Gastroesophageal sphincter (tissue), 4 donors: ENCODE measurements at regions not wholly inside any gene's neighbourhood (a gene's known extent, or its start where the extent isn't known, plus 50 kb on each side); places are given as distances from the start of the nearest gene placed in this dataset.

Experiments used
- ATAC-seq: fragments of 150-250 bp; one replicate; pipeline ENCODE4 v1.9.1; 2016; ENCODE audit warnings: mild to moderate bottlenecking, moderate library complexity
- H3K27ac ChIP-seq, 4 donors: fragments of 200-600 bp; sonication (generic) in 3 of 4; 1 replicate in 3 of 4; 2 replicates in 1 of 4; pipeline ENCODE4 v1.5.1; 2016 to 2019
- H3K27me3 ChIP-seq: fragments of 200-600 bp; sonication (generic); one replicate; pipeline ENCODE4 v1.5.1; 2019
- H3K36me3 ChIP-seq, 2 donors: fragments of 200-600 bp; sonication (generic); one replicate each; pipeline ENCODE4 v1.5.1; 2019; ENCODE audit warnings: control low read depth in 1 of 2
- H3K4me1 ChIP-seq, 3 donors: fragments of 200-600 bp; sonication (generic); 1 replicate in 2 of 3; 2 replicates in 1 of 3; pipeline ENCODE4 v1.5.1; 2016 to 2019; ENCODE audit warnings: control low read depth in 2 of 3
- H3K4me3 ChIP-seq, 2 donors: fragments of 200-600 bp; sonication (generic); one replicate each; pipeline ENCODE4 v1.5.1; 2019; ENCODE audit warnings: mild to moderate bottlenecking in 1 of 2, moderate library complexity in 1 of 2
- H3K9me3 ChIP-seq, 3 donors: fragments of 200-600 bp; sonication (generic); one replicate each; pipeline ENCODE4 v1.5.1; 2017 to 2019; ENCODE audit warnings: control low read depth in 2 of 3
- CTCF ChIP-seq, 4 experiments: fragments of 200-600 bp in 2 of 4; fragments of 450-650 bp in 2 of 4; sonication (generic) in 1 of 4; IDR thresholded peaks; one replicate each; pipeline ENCODE4 v1.5.1; 2017 to 2019; ENCODE audit warnings: antibody characterized with exemption in 4 of 4, mild to moderate bottlenecking in 2 of 4, moderate library complexity in 2 of 4
- EP300 ChIP-seq: sonication (generic); formaldehyde crosslinking; IDR thresholded peaks from one replicate; pipeline ENCODE4 v1.6.1; 2017; ENCODE audit warnings: antibody characterized with exemption, mild to moderate bottlenecking
- POLR2A ChIP-seq, 2 donors: fragments of 450-650 bp; IDR thresholded peaks; one replicate each; pipeline ENCODE4 v1.6.1; 2017; ENCODE audit warnings: antibody characterized with exemption in 2 of 2, mild to moderate bottlenecking in 2 of 2, moderate library complexity in 1 of 2
- POLR2AphosphoS5 ChIP-seq: sonication (generic); formaldehyde crosslinking; IDR thresholded peaks from one replicate; pipeline ENCODE4 v1.6.1; 2017; ENCODE audit warnings: antibody characterized with exemption
- WGBS, 2 donors: methylation state at CpG; one replicate each; pipeline ENCODE4 v1.1.5; 2018; ENCODE audit warnings: low coverage in 1 of 2; 5-methylcytosine and 5-hydroxymethylcytosine counted together

- Histone ChIP-seq H3K27me3 (no peaks in the 10 kb centered on the region), H3K4me3 (no peak overlapping the region), H3K36me3 (no peaks in the 10 kb centered on the region), H3K9me3 (no peaks in the 10 kb centered on the region), H3K4me1 (no peaks in the 10 kb centered on the region), H3K27ac (no peak overlapping the region)
- no peak for ATAC-seq
- no peak for TF ChIP-seq POLR2AphosphoS5
- no peak for TF ChIP-seq POLR2A (IDR thresholded peaks at IDR 0.05)
- no peak for TF ChIP-seq CTCF (IDR thresholded peaks at IDR 0.05)
- TF ChIP-seq EP300: no peak
- WGBS, 2 donors: 27 to 56% methylated on average over 1 of the region's 1 CpG
Measured at GRCh38 chr5:23451156-23451555, 56.3 kb upstream of the PRDM9 start.

GRCh38 chr5:23450187-23450586 is 57.2 kb upstream of the PRDM9 start:
- Histone ChIP-seq H3K4me3 (no peak overlapping the region), H3K9me3 (no peaks in the 10 kb centered on the region), H3K27ac (no peak overlapping the region), H3K36me3 (no peaks in the 10 kb centered on the region), H3K4me1 (no peaks in the 10 kb centered on the region), H3K27me3 (no peaks in the 10 kb centered on the region)
- no peak for ATAC-seq
- WGBS, 2 donors: 40 to 64% methylated on average over 2 to 3 of the region's 4 CpGs
- TF ChIP-seq POLR2AphosphoS5 (no peak), CTCF (IDR thresholded peaks at IDR 0.05) (no peak), EP300 (no peak), POLR2A (IDR thresholded peaks at IDR 0.05) (no peak)

GRCh38 chr5:23448627-23449026 is 58.8 kb upstream of the PRDM9 start:
- Histone ChIP-seq H3K4me1 (no peaks in the 10 kb centered on the region), H3K4me3 (no peak overlapping the region), H3K27me3 (no peaks in the 10 kb centered on the region), H3K27ac (no peak overlapping the region), H3K9me3 (no peaks in the 10 kb centered on the region), H3K36me3 (no peaks in the 10 kb centered on the region)
- no peak for TF ChIP-seq EP300
- TF ChIP-seq POLR2AphosphoS5: no peak
- no peak for TF ChIP-seq CTCF (IDR thresholded peaks at IDR 0.05)
- no peak for TF ChIP-seq POLR2A (IDR thresholded peaks at IDR 0.05)
- ATAC-seq: no peak

- 48 to 63% methylated on average over 3 to 6 of the region's 6 CpGs for WGBS, 2 donors
- H3K4me1 ChIP-seq: no peaks in the 10 kb centered on the region
- no peak for ATAC-seq
- H3K4me3 ChIP-seq: no peak overlapping the region
- no peaks in the 10 kb centered on the region for H3K9me3 ChIP-seq
- no peak overlapping the region for H3K27ac ChIP-seq
- no peaks in the 10 kb centered on the region for H3K36me3 ChIP-seq
- TF ChIP-seq EP300: no peak
- TF ChIP-seq CTCF (IDR thresholded peaks at IDR 0.05): no peak
- TF ChIP-seq POLR2AphosphoS5: no peak
- TF ChIP-seq POLR2A (IDR thresholded peaks at IDR 0.05): no peak
- no peaks in the 10 kb centered on the region for H3K27me3 ChIP-seq
Measured at GRCh38 chr5:23446424-23446823, 61.0 kb upstream of the PRDM9 start.

GRCh38 chr5:23445573-23445972 is 61.8 kb upstream of the PRDM9 start:
- WGBS, 2 donors: 70 to 73% methylated on average over 1 of the region's 1 CpG
- TF ChIP-seq EP300 (no peak), POLR2A (IDR thresholded peaks at IDR 0.05) (no peak), CTCF (IDR thresholded peaks at IDR 0.05) (no peak), POLR2AphosphoS5 (no peak)

More at GRCh38 chr5:23445573-23445972, 61.8 kb upstream of the PRDM9 start:
- Histone ChIP-seq H3K27me3 (no peaks in the 10 kb centered on the region), H3K36me3 (no peaks in the 10 kb centered on the region), H3K9me3 (no peaks in the 10 kb centered on the region), H3K27ac (no peak overlapping the region), H3K4me3 (no peak overlapping the region), H3K4me1 (no peaks in the 10 kb centered on the region)
- no peak for ATAC-seq
